ENCODE measurements at regions not wholly inside any gene's neighbourhood (a gene's known extent, or its start where the extent isn't known, plus 50 kb on each side); places are given as distances from the start of the nearest gene placed in this dataset.
"Not testable (repeated sequence)": the region's sequence is repeated elsewhere in the genome, so short reads cannot be mapped to it uniquely, and the experiment has no call there.

GRCh38 chr2:63712748-63713147 lies 124.0 kb downstream of the MDH1 start:
- WGBS, 4 donors: 68 to 74% (median 72%) methylated on average over 2 of the region's 2 CpGs
- ATAC-seq (peak in 3 of 4 donors; percentile 44 to 91 (median 78)), DNase-seq (no peak)
- peaks cover 0 to 14% (median 0%) of the 10 kb centered on the region in 12 donors for H3K4me1 ChIP-seq
- no peak overlapping the region for H3K27ac ChIP-seq
- H3K36me3 ChIP-seq: no peaks in the 10 kb centered on the region
- no peaks in the 10 kb centered on the region for H3K9me3 ChIP-seq
- no peak overlapping the region for H3K4me3 ChIP-seq
- TF ChIP-seq CTCF (IDR thresholded peaks at IDR 0.05) (no peak), POLR2A (IDR thresholded peaks at IDR 0.05) (no peak)
- intact Hi-C loops (cut with DNase I): no loop called here
- H3K27me3 ChIP-seq: no peaks in the 10 kb centered on the region

- no peak for ATAC-seq
- DNase-seq: no peak
- WGBS, 4 donors: 75 to 82% (median 77%) methylated on average over 2 of the region's 2 CpGs
- no peak overlapping the region for H3K27ac ChIP-seq
- no peak for TF ChIP-seq CTCF (IDR thresholded peaks at IDR 0.05)
- TF ChIP-seq POLR2A (IDR thresholded peaks at IDR 0.05): no peak
- H3K4me3 ChIP-seq: no peak overlapping the region
- no peaks in the 10 kb centered on the region for H3K9me3 ChIP-seq
- H3K4me1 ChIP-seq: peaks cover 0 to 11% (median 0%) of the 10 kb centered on the region in 12 donors
- no peaks in the 10 kb centered on the region for H3K27me3 ChIP-seq
- intact Hi-C loops (cut with DNase I): no loop called here
- H3K36me3 ChIP-seq: no peaks in the 10 kb centered on the region
Observed at GRCh38 chr2:63716146-63716545, 125.5 kb upstream of the UGP2 start.

- no peak overlapping the region for H3K4me3 ChIP-seq
- H3K4me1 ChIP-seq: no peaks in the 10 kb centered on the region
- H3K36me3 ChIP-seq: no peaks in the 10 kb centered on the region
- H3K9me3 ChIP-seq: no peaks in the 10 kb centered on the region
- intact Hi-C loops (cut with DNase I): no loop called here
- no peaks in the 10 kb centered on the region for H3K27me3 ChIP-seq
- DNase-seq: no peak
- WGBS, 4 donors: 63 to 89% (median 74%) methylated on average over 1 of the region's 1 CpG
- TF ChIP-seq CTCF (IDR thresholded peaks at IDR 0.05): no peak
- no peak for ATAC-seq
- H3K27ac ChIP-seq: no peak overlapping the region
Observed at GRCh38 chr2:63719052-63719451, 122.6 kb upstream of the UGP2 start.

- H3K27ac ChIP-seq: no peak overlapping the region
- no peaks in the 10 kb centered on the region for H3K36me3 ChIP-seq
- no peak for ATAC-seq
- no peaks in the 10 kb centered on the region for H3K27me3 ChIP-seq
- no peak for TF ChIP-seq CTCF (IDR thresholded peaks at IDR 0.05)
- TF ChIP-seq POLR2A (IDR thresholded peaks at IDR 0.05): no peak
- no peak overlapping the region for H3K4me3 ChIP-seq
- intact Hi-C loops (cut with DNase I): no loop called here
- H3K4me1 ChIP-seq: no peaks in the 10 kb centered on the region
- peaks cover 0 to 3% (median 0%) of the 10 kb centered on the region in 12 donors for H3K9me3 ChIP-seq
- WGBS, 4 donors: 85 to 92% (median 90%) methylated on average over 1 of the region's 1 CpG
- DNase-seq: no peak
Observed at GRCh38 chr2:63721082-63721424, 120.6 kb upstream of the UGP2 start.

GRCh38 chr2:63722284-63722683 lies 119.4 kb upstream of the UGP2 start:
- intact Hi-C loops (cut with DNase I); H3K36me3 ChIP-seq; H3K4me3 ChIP-seq; ATAC-seq; DNase-seq; H3K27me3 ChIP-seq; H3K9me3 ChIP-seq; H3K27ac ChIP-seq; H3K4me1 ChIP-seq: not testable (repeated sequence)
- WGBS, 4 donors: 92 to 94% methylated on average over 10 to 26 of the region's 37 CpGs; no CpG with 5 or more reads in 2 of the 4 donors
